GM23248 (cell line): ENCODE measurements at regions not wholly inside any gene's neighbourhood (a gene's known extent, or its start where the extent isn't known, plus 50 kb on each side); places are given as distances from the start of the nearest gene placed in this dataset.
A peak's percentile ranks its signal among the peaks of the same experiment; 100 is the strongest.
"Not testable (repeated sequence)": the region's sequence is repeated elsewhere in the genome, so short reads cannot be mapped to it uniquely, and the experiment has no call there.

Source experiments
- DNase-seq: peaks from one replicate; pipeline ENCODE4 v3.0.0-alpha.2; 2015
- H2AFZ ChIP-seq: fragments of 200-600 bp; sonication (generic); 2 replicates; pipeline ENCODE4 v1.6.1; 2016; ENCODE audit warnings: antibody characterized with exemption
- H3F3A ChIP-seq: fragments of 200-600 bp; sonication (generic); 2 replicates; pipeline ENCODE4 v1.6.1; 2016; ENCODE audit warnings: mild to moderate bottlenecking, antibody characterized with exemption, mixed run types; ENCODE audit not compliant: insufficient read depth
- H3K27ac ChIP-seq: fragments of 200-600 bp; sonication (generic); 2 replicates; pipeline ENCODE4 v1.5.1; 2016; ENCODE audit warnings: mild to moderate bottlenecking
- H3K27me3 ChIP-seq: fragments of 200-600 bp; sonication (generic); replicated peaks from 2 replicates; pipeline ENCODE4 v1.6.1; 2016; ENCODE audit warnings: mild to moderate bottlenecking; ENCODE audit not compliant: insufficient read depth
- H3K36me3 ChIP-seq: fragments of 200-600 bp; sonication (generic); 2 replicates; pipeline ENCODE4 v1.6.1; 2016; ENCODE audit warnings: low read depth, mild to moderate bottlenecking
- H3K4me1 ChIP-seq: fragments of 200-600 bp; sonication (generic); 2 replicates; pipeline ENCODE4 v1.6.1; 2016; ENCODE audit warnings: mild to moderate bottlenecking; ENCODE audit not compliant: insufficient read depth
- H3K4me2 ChIP-seq: fragments of 200-600 bp; sonication (generic); one replicate; pipeline ENCODE4 v1.6.1; 2016; ENCODE audit warnings: mild to moderate bottlenecking; ENCODE audit not compliant: unreplicated experiment
- H3K4me3 ChIP-seq: fragments of 200-600 bp; sonication (generic); 2 replicates; pipeline ENCODE4 v1.5.1; 2016; ENCODE audit warnings: mild to moderate bottlenecking
- H3K79me2 ChIP-seq: fragments of 200-600 bp; sonication (generic); 2 replicates; pipeline ENCODE4 v1.6.1; 2016; ENCODE audit warnings: mild to moderate bottlenecking; ENCODE audit not compliant: insufficient read depth
- H3K9ac ChIP-seq: fragments of 200-600 bp; sonication (generic); 2 replicates; pipeline ENCODE4 v1.6.1; 2016; ENCODE audit warnings: mild to moderate bottlenecking
- H3K9me2 ChIP-seq: fragments of 200-600 bp; sonication (generic); 2 replicates; pipeline ENCODE4 v1.6.1; 2016; ENCODE audit warnings: mixed run types, mild to moderate bottlenecking, moderate library complexity; ENCODE audit not compliant: insufficient read depth
- H3K9me3 ChIP-seq: fragments of 200-600 bp; sonication (generic); one replicate; pipeline ENCODE4 v1.6.1; 2017; ENCODE audit warnings: low read depth
- H4K20me1 ChIP-seq: fragments of 200-600 bp; sonication (generic); 2 replicates; pipeline ENCODE4 v1.6.0; 2016; ENCODE audit not compliant: insufficient read depth
- EZH2 ChIP-seq: fragments of 200-600 bp; sonication (generic); IDR thresholded peaks from 2 replicates; pipeline ENCODE4 v1.6.1; 2018; ENCODE audit warnings: antibody characterized with exemption, mild to moderate bottlenecking; ENCODE audit not compliant: insufficient read depth, poor library complexity, severe bottlenecking
- EZH2phosphoT487 ChIP-seq: fragments of 200-600 bp; sonication (generic); IDR thresholded peaks from 2 replicates; pipeline ENCODE4 v1.6.1; 2018; ENCODE audit warnings: antibody characterized with exemption, moderate library complexity, mild to moderate bottlenecking, low read depth; ENCODE audit not compliant: insufficient read depth
- WGBS, 2 experiments: methylation state at CpG; one replicate each; pipeline ENCODE4 v1.1.6; 2015 to 2017; ENCODE audit warnings: low lambda C conversion rate in 2 of 2, low coverage in 1 of 2; ENCODE audit errors: missing lambda C conversion rate in 2 of 2; 5-methylcytosine and 5-hydroxymethylcytosine counted together
- in situ Hi-C: fragments of 300-500 bp; cut with MboI; formaldehyde crosslinking; loops from 2 replicates; pipeline ENCODE4 v1.15.0; 2020

- WGBS, 2 experiments: 19 to 25% methylated on average over 2 of the region's 2 CpGs
- Histone ChIP-seq H3K9me2 (no peaks in the 10 kb centered on the region), H3K9me3 (no peaks in the 10 kb centered on the region), H3K27ac (peak overlapping the region; percentile 54), H3K9ac (no peak overlapping the region), H3K4me3 (0 out of 2 replicates have a peak overlapping the region, but pooled peaks have one; percentile 11), H3K4me1 (peaks cover 31% of the 10 kb centered on the region), H2AFZ (no peak overlapping the region), H3K36me3 (no peaks in the 10 kb centered on the region), H3K4me2 (peak overlapping the region; percentile 61), H3K79me2 (no peaks in the 10 kb centered on the region), H4K20me1 (no peaks in the 10 kb centered on the region), H3K27me3 (no peaks in the 10 kb centered on the region), H3F3A (peaks cover 10% of the 10 kb centered on the region)
- in situ Hi-C loops: no loop called here
- TF ChIP-seq EZH2phosphoT487 (no peak), EZH2 (no peak)
- DNase-seq: peak; percentile 74
Observed at GRCh38 chr5:8730194-8730593, 815.7 kb downstream of the SEMA5A start.

- 72 to 81% methylated on average over 7 of the region's 7 CpGs for WGBS, 2 experiments
- H3K9ac ChIP-seq, H3K4me3 ChIP-seq, in situ Hi-C loops, H3K36me3 ChIP-seq, H3K27ac ChIP-seq, H2AFZ ChIP-seq, DNase-seq, H3K9me3 ChIP-seq, H4K20me1 ChIP-seq, H3K79me2 ChIP-seq, H3K9me2 ChIP-seq, H3K4me2 ChIP-seq, H3K27me3 ChIP-seq: not testable (repeated sequence)
- H3F3A ChIP-seq: peaks cover 10% of the 10 kb centered on the region
- peaks cover 31% of the 10 kb centered on the region for H3K4me1 ChIP-seq
Observed at GRCh38 chr5:8731110-8731509, 814.8 kb downstream of the SEMA5A start.

- Histone ChIP-seq H3K4me3 (no peak overlapping the region), H3K36me3 (no peaks in the 10 kb centered on the region), H3K79me2 (no peaks in the 10 kb centered on the region), H3F3A (no peaks in the 10 kb centered on the region), H2AFZ (no peak overlapping the region), H3K9ac (no peak overlapping the region), H4K20me1 (no peaks in the 10 kb centered on the region), H3K4me1 (no peaks in the 10 kb centered on the region), H3K27me3 (no peaks in the 10 kb centered on the region), H3K27ac (no peak overlapping the region), H3K9me3 (no peaks in the 10 kb centered on the region), H3K9me2 (no peaks in the 10 kb centered on the region), H3K4me2 (no peak overlapping the region)
- 58 to 63% methylated on average over 7 of the region's 7 CpGs for WGBS, 2 experiments
- TF ChIP-seq EZH2: no peak
- no peak for TF ChIP-seq EZH2phosphoT487
- in situ Hi-C loops: no loop called here
- DNase-seq: no peak
Observed at GRCh38 chr5:8740595-8740994, 805.3 kb downstream of the SEMA5A start.

GRCh38 chr5:8749556-8749955 is 796.3 kb downstream of the SEMA5A start:
- H3K27me3 ChIP-seq: no peaks in the 10 kb centered on the region
- H4K20me1 ChIP-seq: no peaks in the 10 kb centered on the region
- DNase-seq: no peak
- H3K36me3 ChIP-seq: no peaks in the 10 kb centered on the region
- no peak overlapping the region for H3K4me3 ChIP-seq
- H3K79me2 ChIP-seq: no peaks in the 10 kb centered on the region
- WGBS, 2 experiments: 89 to 92% methylated on average over 2 of the region's 2 CpGs
- no peaks in the 10 kb centered on the region for H3K4me1 ChIP-seq
- no peak overlapping the region for H2AFZ ChIP-seq
- no peak overlapping the region for H3K9ac ChIP-seq
- H3K9me2 ChIP-seq: no peaks in the 10 kb centered on the region
- in situ Hi-C loops: no loop called here
- H3F3A ChIP-seq: no peaks in the 10 kb centered on the region
- no peak overlapping the region for H3K4me2 ChIP-seq
- no peaks in the 10 kb centered on the region for H3K9me3 ChIP-seq
- TF ChIP-seq EZH2phosphoT487: no peak
- TF ChIP-seq EZH2: no peak
- H3K27ac ChIP-seq: no peak overlapping the region

- no peak overlapping the region for H3K27ac ChIP-seq
- in situ Hi-C loops: loop anchor here (10.0 kb wide), 1 partner anchor 455 kb away; no protein-coding TSS in a partner anchor
- H3K9me3 ChIP-seq: no peaks in the 10 kb centered on the region
- H3K4me3 ChIP-seq: no peak overlapping the region
- no peak overlapping the region for H2AFZ ChIP-seq
- no peaks in the 10 kb centered on the region for H3K36me3 ChIP-seq
- no peaks in the 10 kb centered on the region for H3K9me2 ChIP-seq
- H3K79me2 ChIP-seq: no peaks in the 10 kb centered on the region
- H3K4me2 ChIP-seq: no peak overlapping the region
- H4K20me1 ChIP-seq: no peaks in the 10 kb centered on the region
- no peak for DNase-seq
- no peaks in the 10 kb centered on the region for H3K27me3 ChIP-seq
- no peaks in the 10 kb centered on the region for H3K4me1 ChIP-seq
- no peaks in the 10 kb centered on the region for H3F3A ChIP-seq
- H3K9ac ChIP-seq: no peak overlapping the region
- no peak for TF ChIP-seq EZH2phosphoT487
- no peak for TF ChIP-seq EZH2
Observed at GRCh38 chr5:8750100-8750499, 795.8 kb downstream of the SEMA5A start.
